ENCODE measurements at regions not wholly inside any gene's neighbourhood (a gene's known extent, or its start where the extent isn't known, plus 50 kb on each side); places are given as distances from the start of the nearest gene placed in this dataset.
"Not testable (repeated sequence)": the region's sequence is repeated elsewhere in the genome, so short reads cannot be mapped to it uniquely, and the experiment has no call there.

DNA sequence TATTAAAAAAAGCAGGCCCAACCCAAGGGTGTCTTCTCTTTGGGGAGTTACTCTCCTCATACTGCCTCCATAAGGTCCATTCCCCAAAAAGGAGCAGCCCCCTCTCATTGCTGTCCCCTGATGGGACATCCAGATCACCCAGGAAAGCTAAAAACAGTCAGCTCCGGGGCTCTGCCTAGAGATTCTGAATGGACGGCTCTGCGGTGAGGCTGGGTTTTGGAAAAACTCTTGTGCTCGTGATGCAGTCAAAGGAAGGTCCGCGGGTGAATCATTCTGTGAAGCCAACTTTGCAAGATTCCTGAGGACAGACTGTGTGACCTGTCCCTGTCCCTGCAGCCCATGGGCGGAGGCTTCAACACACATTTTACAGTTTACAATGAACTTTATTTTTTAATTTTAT, 351.5 kb downstream of the TYW1 start:
- no peak overlapping the region for H3K27ac ChIP-seq
- H3K27me3 ChIP-seq: no peaks in the 10 kb centered on the region
- H3K4me3 ChIP-seq: no peak overlapping the region
- no peaks in the 10 kb centered on the region for H3K9me3 ChIP-seq
- peak in 1 of 2 donors; percentile 64 for DNase-seq (ENCODE audit: low spot score in 2 of 2)
- no peaks in the 10 kb centered on the region for H3K36me3 ChIP-seq
- WGBS: 87% methylated on average over 7 of the region's 7 CpGs
- TF ChIP-seq POLR2A (IDR thresholded peaks at IDR 0.05): no peak
- TF ChIP-seq POLR2AphosphoS5 (IDR thresholded peaks at IDR 0.05): no peak
- no peak for TF ChIP-seq EP300 (IDR thresholded peaks at IDR 0.05)
- TF ChIP-seq, protein P1, sequence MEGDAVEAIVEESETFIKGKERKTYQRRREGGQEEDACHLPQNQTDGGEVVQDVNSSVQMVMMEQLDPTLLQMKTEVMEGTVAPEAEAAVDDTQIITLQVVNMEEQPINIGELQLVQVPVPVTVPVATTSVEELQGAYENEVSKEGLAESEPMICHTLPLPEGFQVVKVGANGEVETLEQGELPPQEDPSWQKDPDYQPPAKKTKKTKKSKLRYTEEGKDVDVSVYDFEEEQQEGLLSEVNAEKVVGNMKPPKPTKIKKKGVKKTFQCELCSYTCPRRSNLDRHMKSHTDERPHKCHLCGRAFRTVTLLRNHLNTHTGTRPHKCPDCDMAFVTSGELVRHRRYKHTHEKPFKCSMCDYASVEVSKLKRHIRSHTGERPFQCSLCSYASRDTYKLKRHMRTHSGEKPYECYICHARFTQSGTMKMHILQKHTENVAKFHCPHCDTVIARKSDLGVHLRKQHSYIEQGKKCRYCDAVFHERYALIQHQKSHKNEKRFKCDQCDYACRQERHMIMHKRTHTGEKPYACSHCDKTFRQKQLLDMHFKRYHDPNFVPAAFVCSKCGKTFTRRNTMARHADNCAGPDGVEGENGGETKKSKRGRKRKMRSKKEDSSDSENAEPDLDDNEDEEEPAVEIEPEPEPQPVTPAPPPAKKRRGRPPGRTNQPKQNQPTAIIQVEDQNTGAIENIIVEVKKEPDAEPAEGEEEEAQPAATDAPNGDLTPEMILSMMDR (IDR thresholded peaks at IDR 0.05): no peak
- no peaks in the 10 kb centered on the region for H3K4me1 ChIP-seq

DNA sequence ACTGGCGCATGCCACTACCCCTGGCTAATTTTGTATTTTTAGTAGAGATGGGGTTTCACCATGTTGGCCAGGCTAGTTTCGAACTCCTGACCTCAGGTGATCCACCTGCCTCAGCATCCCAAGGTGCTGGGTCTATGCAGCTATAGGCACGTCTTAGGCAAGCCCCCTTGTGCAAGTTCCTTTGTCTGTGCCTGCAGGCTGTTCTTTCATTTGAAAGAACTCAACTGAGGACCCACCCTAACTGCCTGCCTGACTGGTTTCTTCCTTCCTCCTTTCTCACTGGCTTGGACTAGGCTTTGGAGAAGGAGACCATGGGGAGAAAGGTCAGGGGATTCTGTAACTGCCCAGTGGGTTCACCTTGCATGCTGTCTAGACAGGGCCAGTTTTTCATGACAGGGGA, 361.0 kb downstream of the TYW1 start:
- not testable (repeated sequence) for H3K4me3 ChIP-seq, H3K4me1 ChIP-seq, H3K36me3 ChIP-seq, H3K27ac ChIP-seq, H3K27me3 ChIP-seq
- peaks cover 14% of the 10 kb centered on the region for H3K9me3 ChIP-seq
- WGBS: 94% methylated on average over 3 of the region's 3 CpGs
- peak in 1 of 2 donors; percentile 11 for DNase-seq (ENCODE audit: low spot score in 2 of 2)

DNA sequence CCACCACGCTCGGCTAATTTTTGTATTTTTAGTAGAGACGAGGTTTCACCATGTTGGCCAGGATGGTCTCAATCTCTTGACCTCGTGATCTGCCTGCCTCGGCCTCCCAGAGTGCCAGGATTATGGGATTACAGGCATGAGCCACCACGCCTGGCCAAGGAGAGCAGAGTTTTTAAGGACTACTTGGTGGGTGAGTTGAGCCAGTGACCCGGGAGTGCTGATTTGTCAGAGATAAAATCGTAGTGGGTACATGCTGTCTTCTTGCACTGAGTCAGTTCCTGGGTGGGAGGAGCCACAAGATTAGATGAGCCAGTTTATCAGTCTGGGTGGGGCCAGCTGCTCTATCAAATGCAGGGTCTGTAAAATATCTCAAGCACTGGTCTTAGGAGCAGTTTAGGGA, 361.7 kb downstream of the TYW1 start:
- H3K36me3 ChIP-seq: not testable (repeated sequence)
- DNase-seq (ENCODE audit: low spot score in 2 of 2): peak in 1 of 2 donors; percentile 50
- 78% methylated on average over 8 of the region's 8 CpGs for WGBS

DNA sequence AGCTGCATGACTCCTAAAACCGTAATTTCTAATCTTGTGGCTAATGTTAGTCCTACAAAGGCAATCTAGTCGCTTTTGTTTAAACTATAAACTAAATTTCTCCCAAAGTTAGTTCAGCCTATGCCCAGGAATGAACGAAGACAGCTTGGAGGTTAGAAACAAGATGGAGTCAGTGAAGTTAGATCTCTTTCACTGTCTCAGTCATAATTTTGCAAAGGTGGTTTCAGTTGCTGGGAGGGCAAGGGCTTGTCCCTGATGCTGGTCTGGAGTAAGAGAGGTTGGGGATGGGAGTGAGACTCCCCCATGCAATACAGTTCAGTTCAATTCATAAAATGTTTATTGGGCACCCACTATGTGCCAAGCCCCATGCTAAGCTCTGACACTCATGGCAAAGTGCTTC, 362.1 kb downstream of the TYW1 start:
- not testable (repeated sequence) for H3K27ac ChIP-seq; H3K27me3 ChIP-seq; DNase-seq (ENCODE audit: low spot score in 2 of 2); H3K36me3 ChIP-seq; H3K4me1 ChIP-seq; H3K4me3 ChIP-seq
- peaks cover 14% of the 10 kb centered on the region for H3K9me3 ChIP-seq
- WGBS: 92% methylated on average over 3 of the region's 3 CpGs

More for the DNA sequence above, 361.7 kb downstream of the TYW1 start:
- H3K4me1 ChIP-seq, H3K27me3 ChIP-seq, H3K4me3 ChIP-seq, H3K27ac ChIP-seq: not testable (repeated sequence)
- peaks cover 14% of the 10 kb centered on the region for H3K9me3 ChIP-seq

DNA sequence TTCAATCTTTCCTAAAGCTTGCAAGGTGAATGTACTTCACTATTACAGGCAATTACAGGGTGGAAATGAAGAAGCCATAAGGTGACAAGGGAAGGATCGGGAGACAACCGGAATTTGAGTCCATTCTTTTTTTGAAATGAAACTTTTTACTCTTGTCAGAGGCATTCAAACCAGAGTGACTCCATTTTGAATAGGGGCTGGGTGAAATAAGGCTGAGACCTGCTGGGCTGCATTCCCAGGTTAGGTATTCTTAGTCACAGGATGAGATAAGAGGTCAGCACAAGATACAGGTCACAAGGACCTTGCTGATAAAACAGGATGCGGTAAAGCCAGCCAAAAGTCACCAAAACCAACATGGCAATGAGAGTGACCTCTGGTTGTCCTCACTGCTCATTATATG, 363.3 kb downstream of the TYW1 start:
- Histone ChIP-seq H3K27ac (no peak overlapping the region), H3K4me1 (no peaks in the 10 kb centered on the region), H3K36me3 (no peaks in the 10 kb centered on the region), H3K9me3 (peaks cover 14% of the 10 kb centered on the region), H3K4me3 (no peak overlapping the region), H3K27me3 (no peaks in the 10 kb centered on the region)
- no peak for DNase-seq (ENCODE audit: low spot score in 2 of 2)
- 62% methylated on average over 3 of the region's 3 CpGs for WGBS
- no peak for TF ChIP-seq POLR2A (IDR thresholded peaks at IDR 0.05)
- TF ChIP-seq POLR2AphosphoS5 (IDR thresholded peaks at IDR 0.05): no peak
- no peak for TF ChIP-seq EP300 (IDR thresholded peaks at IDR 0.05)
- TF ChIP-seq, protein P1 (IDR thresholded peaks at IDR 0.05): no peak

DNA sequence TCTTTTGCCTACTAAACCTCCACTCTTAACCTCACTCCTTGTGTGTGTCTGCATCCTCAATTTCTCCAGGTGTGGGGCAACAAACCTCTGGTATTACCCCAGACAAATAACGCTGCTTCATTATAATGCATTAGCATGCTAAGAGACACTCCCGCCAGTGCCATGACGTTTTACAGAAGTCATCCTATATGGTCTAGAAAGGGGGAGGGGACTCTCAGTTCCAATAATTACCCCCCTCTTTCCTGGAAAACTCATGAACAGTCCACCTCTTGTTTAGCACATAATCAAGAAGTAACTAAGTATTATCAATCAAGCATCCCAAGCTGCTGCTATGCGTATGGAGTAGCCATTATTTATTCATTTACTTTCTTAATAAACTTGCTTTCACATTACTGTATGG, 364.5 kb downstream of the TYW1 start:
- Histone ChIP-seq H3K4me1 (no peaks in the 10 kb centered on the region), H3K9me3 (peaks cover 14% of the 10 kb centered on the region), H3K27ac (no peak overlapping the region), H3K27me3 (no peaks in the 10 kb centered on the region), H3K36me3 (no peaks in the 10 kb centered on the region), H3K4me3 (no peak overlapping the region)
- TF ChIP-seq EP300 (IDR thresholded peaks at IDR 0.05): no peak
- no peak for TF ChIP-seq POLR2A (IDR thresholded peaks at IDR 0.05)
- TF ChIP-seq, protein P1 (IDR thresholded peaks at IDR 0.05): no peak
- TF ChIP-seq POLR2AphosphoS5 (IDR thresholded peaks at IDR 0.05): no peak
- no peak for DNase-seq (ENCODE audit: low spot score in 2 of 2)
- 75% methylated on average over 4 of the region's 4 CpGs for whole genome bisulfite sequencing

DNA sequence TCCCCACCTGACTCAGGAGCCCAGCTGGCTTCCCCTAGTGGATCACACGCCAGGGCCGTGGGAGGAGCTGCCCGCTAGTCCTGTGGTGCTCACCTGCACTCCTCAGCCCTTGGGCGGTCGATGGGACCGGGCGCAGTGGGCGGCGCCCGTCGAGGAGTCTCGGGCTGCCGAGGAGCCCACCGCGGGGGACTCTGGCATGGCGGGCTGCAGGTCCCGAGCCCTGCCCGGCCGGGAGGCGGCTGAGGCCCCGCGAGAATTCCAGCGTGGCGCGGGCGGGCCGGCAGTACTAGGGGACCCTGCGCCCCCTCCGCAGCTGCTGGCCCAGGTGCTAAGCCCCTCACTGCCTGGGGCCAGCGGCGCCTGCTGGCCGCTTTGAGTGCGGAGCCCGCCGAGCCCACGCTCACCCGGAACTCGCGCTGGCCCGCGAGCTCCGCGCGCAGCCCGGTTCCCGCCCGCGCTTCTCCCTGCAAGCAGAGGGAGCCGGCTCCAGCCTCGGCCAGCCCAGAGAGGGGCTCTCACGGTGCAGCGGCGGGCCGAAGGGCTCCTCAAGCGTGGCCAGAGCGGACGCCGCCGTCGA, 367.9 kb downstream of the TYW1 start:
- Histone ChIP-seq H3K4me1 (no peaks in the 10 kb centered on the region), H3K27me3 (peaks cover 12% of the 10 kb centered on the region), H3K9me3 (no peaks in the 10 kb centered on the region), H3K27ac (no peak overlapping the region), H3K36me3 (no peaks in the 10 kb centered on the region), H3K4me3 (no peak overlapping the region)
- DNase-seq (ENCODE audit: low spot score in 2 of 2): no peak
- TF ChIP-seq POLR2AphosphoS5 (IDR thresholded peaks at IDR 0.05) (no peak), POLR2A (IDR thresholded peaks at IDR 0.05) (no peak), EP300 (IDR thresholded peaks at IDR 0.05) (no peak)
- TF ChIP-seq, protein P1 (IDR thresholded peaks at IDR 0.05): no peak
- 69% methylated on average over 31 of the region's 60 CpGs for WGBS
